ENCODE measurements at regions not wholly inside any gene's neighbourhood (a gene's known extent, or its start where the extent isn't known, plus 50 kb on each side); places are given as distances from the start of the nearest gene placed in this dataset.

DNA sequence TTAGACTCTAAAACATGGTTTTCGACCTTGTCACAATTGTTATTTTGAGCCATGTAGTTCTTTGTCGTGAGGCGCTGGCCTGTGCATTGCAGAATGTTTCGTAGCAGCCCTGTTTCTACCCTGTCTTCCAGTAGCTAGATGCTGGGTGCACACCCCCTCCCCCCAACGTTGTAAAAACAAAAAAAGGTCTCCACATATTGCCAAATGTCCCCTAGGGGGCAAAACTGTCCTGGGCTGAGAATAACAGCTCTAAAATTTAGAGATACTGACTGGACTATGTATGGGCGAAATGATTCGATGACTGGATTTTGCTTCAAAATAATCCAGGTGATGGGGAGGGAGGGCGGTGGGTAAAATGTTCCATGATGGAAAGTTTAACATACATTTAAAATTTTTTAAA lies 126.1 kb upstream of the FUT8 start:
- DNase-seq = no peak

DNA sequence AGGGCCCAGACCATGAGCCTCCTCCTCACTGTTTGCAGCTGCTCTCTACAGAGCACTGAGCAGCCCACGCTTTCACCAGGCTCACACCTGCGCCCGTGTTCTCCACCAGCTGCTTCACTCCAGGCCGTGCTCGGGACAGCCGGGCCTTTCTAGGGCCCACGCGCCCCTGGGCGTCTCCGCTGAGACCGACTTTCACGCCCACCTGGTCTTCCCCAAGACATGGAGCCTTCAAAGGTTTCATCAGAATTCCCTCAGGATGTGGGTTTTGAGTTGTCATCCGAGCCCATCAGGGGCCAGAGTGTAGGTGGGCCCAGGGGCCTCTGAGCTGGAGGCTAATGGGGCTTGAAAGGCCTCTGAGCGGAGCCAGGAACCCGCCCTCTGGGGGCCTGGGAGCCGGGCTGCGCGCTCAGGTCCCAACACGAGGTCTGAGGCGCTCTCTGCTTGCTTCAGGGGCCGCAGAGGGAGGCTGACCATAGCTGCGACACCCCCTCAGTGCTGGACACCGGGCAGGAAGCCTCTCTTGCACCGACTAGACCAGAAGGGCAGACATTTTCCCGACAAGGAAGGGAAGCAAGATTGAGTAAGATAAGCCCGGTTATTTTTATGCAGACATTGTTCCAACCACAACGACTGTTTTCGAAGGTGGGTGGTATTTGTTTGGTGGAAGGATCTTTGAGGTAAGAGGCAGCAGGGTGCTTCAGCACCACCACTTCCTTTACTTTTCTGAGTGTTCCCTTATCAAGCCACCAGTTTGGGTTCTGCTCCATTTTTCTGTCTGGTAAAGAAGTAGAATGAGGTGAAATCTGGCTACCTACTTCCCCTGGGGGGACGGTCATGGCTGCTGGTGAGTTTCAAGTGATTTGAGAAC lies 125.0 kb upstream of the FUT8 start:
- no peak for DNase-seq

DNA sequence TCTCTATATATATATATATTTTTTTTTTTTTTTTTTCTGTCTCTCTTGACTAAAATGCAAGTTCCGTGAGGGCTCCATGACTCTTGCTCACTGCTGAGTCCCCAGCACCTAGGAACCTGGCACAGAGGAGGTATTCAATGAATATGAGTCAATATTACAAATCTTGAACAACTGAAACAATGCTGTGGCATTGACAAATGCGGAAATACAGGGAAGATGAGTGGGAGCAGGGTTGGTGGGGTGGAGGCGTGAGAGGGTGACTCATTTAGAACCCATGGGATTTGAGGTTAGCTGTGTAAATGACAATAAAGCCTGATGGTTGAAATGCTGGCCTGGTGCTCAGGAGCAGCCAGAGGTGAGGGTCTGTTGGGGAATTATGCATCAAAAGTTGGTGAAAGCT lies 121.7 kb upstream of the FUT8 start:
- no peak for DNase-seq

DNA sequence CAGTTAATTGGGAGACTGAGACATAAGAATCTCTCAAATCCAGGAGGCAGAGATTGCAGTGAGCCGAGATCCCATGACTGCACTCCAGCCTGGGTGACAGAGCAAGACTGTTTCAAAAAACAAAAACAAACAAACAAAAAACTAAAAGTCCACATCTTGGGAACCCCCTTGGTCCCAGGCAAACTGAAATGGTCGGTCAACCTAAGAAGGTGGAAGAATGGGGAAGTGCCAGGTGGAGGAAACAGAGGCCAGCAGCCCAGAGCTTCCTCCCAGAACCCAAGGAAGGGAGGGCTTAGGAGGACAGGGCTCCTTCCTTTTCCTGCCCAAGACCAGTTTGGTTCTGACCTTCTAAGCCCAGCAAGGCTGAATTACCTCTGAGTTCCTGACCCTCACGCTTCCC lies 121.0 kb upstream of the FUT8 start:
- DNase-seq = no peak

DNA sequence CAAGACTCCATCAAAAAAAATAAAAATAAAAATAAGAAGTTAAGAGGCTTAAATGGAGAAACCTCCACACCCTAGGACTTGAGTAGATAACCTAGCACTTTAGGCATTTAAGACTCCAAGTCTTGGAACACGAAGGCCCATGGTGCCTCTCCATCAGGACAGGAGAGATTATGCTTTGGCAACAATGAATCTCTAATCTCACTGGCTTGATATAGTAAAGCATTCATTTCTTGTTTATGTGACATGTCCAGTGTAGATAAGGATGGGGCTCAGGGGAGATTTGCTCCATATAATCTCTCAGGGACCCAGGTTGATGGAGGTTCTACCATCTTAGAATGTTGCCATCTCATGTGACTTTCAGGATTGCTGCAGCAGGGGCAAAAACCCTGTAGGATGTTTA lies 117.7 kb upstream of the FUT8 start:
- no peak for DNase-seq

DNA sequence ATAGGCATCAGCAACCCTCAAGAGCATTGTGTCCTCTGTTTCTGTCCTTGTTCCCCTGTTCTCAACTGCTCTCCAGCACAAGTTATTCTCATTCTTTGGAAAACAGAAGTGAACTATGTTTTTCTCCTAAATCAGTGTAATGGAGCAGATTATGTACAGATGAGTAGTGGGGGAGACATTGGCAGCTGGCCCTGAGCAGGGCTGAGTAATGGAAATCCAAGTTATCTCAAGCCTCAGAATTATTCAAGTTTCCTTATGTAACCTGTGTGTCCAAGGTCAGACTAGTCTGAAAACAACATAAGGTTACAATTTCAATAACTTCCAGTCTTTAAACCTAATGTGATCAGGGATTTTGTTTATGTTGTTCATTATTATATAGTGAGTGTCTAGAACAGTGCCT lies 116.1 kb upstream of the FUT8 start:
- no peak for DNase-seq

DNA sequence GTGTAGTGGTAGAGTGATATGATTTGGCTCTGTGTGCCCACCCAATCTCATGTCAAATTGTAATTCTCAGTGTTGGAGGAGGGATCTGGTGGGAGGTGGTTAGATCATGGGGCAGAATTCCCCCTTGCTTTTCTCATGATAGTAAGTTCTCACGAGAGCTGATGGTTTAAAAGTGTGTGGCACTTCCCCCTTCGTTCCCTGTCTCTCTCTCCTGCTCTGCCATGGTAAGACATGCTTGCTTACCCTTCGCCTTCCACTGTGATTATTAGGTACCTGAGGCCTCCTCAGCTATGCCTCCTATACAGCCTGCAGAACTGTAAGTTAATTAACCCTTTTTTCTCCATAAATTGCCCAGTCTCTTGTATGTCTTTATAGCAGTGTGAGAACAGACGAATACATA lies 115.7 kb upstream of the FUT8 start:
- DNase-seq = no peak

DNA sequence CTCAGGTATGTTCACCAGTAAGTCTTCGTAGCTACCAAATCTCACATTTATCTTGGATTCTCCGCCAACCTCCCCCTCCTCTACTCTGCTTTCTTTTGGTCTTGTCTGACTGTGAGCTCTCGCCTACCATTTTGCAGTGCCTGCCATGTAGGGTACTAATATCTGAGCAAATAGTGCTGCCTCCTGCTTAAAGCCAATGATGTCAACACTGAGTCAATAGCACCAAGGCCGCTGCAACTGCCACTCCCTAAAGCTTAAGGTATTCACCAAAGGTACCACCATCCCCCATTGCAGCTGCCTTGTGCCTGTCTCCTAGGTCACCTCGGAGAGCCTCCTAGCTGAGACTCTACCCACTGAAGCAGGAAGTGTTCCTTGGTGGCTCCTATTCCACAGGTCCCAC lies 114.8 kb upstream of the FUT8 start:
- no peak for DNase-seq

DNA sequence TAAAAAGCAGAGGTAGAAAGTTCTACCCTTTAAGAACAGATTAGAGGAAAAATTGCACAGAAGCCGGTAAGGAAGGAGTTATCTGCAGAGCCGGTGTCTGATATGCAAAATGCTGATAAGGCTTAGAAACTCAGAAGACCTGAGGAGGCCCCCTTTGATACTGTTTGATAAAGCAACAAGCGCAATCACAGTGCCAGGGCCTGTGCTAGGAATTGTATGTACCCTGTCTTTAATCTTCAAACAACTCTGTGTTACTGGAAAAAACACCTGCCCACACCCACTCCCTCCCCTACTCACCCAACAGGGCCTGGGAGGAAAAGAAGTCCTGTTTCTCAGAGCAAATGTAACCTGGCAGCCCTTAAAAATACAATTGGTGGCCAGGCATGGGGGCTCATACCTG lies 112.7 kb upstream of the FUT8 start:
- no peak for DNase-seq

DNA sequence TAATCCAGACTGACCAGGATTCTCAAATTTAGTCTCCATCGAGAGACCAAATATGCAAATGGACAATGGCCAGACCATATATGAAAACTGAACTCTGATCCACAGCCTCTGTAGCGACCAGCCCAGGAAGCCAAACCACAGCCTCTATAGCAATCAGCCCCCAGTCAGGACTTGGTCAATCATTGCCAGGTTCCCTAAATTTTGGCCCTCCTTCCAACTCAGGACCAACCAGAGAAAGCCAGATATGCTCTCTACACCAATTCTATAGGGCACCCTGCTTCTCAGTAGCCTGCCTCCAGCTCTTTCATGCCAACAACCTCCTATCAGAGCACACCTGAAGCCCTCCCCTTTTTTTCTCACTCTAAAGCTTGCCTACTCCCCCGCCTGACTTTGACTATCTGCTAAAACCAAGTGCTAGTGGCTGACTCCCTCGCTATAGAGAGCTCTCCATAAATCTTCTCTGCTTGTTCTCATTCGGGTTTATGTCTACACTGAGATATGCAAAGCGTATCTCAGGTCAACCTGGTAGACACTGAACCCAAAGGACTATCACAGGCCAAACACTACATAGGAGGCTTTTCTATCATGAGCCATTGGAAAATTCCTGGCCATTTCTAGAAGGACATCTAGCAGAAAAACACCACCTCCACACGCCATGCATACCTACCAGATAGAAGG lies 110.5 kb upstream of the FUT8 start:
- DNase-seq = no peak

DNA sequence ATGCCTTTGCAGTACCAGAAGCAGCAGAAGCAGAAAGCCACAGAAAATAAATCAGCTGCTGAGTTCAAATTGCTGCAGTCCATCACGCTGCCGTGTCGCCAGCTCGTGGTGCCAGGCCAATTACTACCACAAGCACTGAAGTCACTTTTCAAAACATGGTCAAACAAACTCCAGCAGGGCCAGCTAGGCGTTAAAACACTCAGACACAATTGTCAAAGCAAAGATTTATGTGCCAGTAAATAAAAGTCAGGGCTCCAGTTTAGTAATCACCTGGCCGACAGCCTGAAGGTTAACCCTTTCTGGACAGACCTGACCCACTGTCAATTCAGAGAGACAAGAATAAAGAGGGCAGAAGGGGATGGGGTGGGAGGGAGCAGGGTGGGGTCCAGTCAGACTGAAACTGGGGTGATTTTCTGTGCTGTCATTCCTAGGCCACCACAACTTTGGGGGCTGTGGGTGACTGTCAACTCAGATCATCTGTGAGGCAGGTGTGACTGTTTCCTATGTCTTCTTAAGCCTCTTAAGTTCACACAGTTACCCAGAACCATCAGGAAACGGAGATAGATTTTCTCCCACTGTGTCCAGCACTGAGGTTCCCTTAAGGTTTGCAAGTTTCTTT lies 109.8 kb upstream of the FUT8 start:
- peak; percentile 28 for DNase-seq

DNA sequence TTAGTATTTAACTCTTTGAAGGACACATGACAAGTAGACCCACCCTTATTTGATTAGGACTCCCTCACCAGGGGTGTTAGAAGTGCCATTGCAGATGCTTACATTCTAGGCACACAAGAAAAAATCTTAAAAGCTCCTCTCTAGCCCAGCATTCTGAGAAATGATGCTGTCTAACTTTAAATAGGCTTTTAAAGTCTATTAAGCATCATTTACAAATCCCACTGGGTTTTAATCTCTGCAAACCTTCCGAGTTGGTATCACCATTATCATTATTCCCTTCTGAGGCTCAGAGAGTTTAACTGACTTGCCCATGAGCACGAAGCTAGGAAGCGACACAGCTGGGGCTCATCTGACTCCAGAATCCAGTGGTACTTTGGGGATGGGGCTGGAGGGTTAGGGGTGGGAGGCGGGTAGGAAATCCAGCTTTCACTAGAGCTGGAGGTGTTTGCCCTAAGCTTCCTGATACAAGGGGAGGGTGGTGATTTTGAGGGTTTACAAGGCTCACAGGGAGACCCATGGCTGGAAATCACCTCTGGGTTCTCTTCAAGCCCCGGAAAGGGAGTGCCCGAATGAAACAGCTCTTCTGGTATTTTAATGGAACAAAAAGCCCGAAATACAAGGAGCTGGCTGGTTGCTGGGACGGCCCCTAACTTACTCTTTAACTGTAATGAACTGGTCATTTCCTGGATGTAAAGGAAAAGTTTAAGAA lies 109.2 kb upstream of the FUT8 start:
- DNase-seq = no peak

DNA sequence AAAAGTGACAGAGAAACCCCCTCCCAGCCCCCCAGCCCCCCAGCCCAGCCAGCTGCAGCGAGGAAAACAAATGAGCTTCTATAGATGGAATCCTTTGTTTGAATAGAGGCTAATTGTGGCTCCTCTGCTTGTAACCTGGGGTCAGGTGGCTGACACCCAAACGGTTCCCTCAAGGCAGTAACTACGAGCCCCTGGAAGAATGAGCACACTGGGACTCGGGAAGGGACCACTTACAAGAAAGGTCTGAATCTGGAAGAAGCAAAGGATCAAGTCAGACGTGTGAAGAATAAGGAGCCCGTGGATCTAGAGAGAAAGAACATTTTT lies 108.7 kb upstream of the FUT8 start:
- no peak for DNase-seq

DNA sequence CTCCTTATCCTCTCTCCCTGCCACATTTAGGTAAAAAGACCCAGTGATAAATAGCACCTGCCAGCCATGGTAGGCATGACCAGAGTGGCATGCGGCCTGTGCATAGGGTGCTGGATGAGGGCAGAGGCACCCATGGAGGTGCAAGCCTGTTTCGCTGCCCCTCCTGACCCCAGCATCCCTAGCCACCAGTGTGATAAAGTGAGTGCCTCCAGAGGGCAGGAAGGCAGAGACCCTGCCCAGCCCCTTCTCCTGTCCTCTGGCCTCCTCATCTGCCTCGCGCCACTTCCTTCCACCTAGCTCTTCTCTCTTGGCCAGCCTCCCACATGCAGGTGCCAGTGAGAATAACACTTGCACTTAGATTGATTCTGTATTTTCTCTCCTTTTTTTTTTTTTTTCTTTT lies 108.3 kb upstream of the FUT8 start:
- no peak for DNase-seq

DNA sequence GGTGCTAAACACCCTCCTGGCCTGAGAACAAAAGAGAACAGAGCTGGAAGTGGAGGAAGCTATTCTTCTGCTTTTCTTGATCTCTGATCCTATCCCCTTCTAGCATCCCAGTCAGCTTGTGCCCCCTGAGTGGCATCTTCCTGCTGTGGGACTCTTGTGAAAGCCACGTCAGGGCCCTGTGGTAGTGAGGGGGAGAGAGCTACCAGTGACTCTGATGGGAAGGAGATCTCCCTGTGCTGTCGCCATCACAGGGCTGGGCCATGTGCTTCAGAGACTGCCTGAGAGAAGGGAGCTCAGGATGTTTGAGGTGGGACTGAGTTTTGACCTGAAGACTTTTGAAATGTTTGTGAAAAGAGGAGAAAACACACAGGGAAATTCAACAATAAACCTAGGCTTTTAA lies 107.6 kb upstream of the FUT8 start:
- DNase-seq = no peak

DNA sequence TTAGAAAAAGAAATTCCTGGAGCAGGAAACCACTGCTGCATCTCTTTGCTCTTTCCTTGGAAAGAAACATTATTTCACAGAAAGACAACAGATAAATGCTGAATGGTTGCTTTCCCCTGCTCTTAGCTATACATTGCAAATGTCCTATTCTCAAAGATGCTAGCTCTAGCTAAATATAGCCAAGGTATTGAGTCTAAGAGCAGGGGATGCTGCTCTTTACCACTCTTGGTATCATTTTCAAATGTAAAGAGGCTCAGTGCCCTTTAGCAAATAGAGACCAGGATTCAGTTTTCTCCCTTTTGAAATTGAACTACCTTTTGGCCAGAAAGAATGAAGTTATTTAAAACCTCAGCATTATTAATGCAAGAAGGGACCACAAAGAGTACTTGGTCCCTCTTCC lies 104.0 kb upstream of the FUT8 start:
- DNase-seq = no peak

DNA sequence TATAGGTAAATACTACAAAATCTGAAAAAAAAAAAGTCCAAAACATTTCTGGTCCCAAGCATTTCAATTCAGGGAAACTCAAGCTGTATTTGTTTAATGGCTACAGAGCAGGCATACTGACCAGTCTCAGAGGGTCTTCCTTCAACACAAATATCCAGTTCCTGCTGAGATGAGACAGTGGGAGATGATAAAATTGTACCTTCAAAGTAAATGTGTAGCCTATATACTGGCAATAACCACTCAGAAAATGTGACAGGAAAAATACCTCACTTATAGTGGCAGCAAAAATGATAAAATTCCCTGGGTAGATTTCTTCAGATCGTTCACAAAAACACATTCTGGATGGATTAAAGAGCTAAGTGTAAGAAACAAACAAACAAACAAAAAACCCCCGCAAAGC lies 102.0 kb upstream of the FUT8 start:
- DNase-seq = no peak

DNA sequence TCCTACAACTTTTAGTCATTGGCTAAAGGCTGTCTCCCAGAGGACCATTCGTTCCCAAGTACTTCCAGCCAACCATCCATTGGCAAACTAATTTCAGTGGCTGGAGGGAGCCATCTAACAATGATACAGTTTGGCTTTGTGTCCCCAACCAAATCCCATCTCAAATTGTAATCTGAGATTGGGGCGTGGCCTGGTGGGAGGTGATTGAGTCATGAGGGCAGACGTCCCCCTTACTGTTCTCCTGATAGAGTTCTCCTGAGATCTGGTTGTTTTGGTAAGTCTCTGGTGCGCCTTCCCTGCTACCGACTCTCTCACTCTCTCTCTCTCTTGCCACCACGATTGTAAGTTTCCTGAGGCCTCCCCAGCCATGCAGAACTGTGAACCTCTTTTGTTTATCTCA lies 99.7 kb upstream of the FUT8 start:
- DNase-seq = no peak

DNA sequence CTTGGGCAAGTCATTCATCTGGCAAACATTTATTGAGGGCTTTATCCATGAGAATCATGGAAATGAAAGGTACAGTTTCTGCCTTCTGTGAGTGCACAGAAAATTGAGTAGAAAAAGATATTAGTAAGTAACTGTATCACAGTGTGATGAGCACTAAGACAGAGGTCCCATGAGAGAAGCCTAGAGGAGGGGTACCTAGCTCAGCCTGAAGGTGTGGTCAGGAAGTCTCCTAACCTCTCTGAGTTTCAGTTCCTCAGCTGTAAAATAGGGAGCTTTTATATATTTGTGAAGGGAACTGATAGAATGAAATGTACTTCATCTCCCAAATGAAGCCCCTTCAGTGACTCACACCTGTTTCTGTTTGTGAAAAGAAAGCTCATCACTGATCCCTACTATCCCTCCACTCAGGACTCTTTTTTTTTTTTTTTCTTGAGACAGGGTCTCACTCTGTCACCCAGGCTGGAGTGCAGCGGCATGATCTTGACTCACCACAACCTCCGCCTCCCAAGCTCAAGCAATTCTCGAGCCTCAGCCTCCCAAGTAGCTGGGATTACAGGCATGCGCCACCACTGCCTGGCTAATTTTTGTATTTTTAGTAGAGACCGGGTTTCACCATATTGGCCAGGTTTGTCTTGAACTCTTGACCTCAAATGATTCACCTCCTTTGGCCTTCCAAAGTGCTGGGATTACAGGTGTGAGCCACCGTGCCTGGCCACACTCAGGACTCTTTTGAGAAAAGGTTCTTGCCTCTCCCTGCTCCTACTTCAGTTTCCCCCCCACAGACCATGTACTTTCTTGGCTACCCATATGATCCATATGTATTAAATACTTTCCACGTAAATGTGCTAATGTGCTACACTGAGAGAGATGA lies 93.7 kb upstream of the FUT8 start:
- no peak for DNase-seq

DNA sequence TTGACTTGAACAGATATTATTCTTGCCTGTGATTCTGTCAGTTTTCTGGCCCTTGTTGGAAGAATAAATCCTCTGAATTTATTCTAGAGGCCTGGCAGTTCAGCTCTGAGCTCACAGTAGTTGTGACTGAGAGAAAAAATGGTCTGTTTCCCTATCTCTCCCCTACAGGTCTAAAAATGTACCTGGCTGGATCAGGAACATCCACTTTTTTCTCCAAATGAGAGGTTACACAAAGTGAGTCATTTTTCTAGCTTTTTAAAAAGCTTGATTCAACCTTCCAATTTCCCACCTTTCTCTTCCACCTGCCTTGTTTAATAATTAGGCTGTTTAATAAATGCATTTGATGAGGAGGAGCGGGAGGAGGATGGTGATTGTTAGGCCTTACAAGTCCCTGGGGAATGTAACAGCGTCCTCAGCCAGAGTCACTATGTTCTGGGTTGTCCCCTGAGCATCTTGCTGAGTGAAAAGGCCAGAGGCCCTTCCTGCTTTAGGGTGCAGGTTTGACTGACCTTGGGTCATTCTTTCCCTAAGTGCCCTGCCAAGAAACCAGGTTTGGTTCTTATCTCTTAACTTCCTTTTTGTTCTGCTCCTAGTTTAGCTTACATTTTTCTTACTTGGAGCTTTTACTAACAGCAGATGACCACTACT lies 91.7 kb upstream of the FUT8 start:
- no peak for DNase-seq

DNA sequence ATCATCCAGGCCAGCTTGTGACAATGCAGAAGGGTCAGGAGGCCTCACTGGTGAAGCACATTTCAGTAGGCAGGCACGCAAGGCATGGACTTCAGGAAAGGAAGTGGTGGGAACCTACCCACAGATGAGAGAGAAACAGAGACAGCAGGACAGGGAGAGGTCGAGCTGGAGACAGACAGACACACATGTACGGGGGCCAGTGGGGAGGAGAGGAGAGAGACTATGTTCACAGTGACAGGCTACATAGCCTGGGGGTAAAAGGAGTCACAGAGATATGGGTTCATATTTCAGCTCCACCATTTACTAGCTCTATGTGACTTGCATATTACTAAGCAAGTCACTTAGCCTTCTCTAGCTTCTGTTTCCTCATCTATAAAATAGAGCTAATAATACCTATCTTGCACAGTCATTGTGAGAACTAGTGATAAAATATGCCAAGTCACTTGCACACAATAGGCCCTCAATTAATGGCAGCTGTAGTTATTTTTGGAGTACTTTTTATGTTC lies 91.1 kb upstream of the FUT8 start:
- DNase-seq = no peak

DNA sequence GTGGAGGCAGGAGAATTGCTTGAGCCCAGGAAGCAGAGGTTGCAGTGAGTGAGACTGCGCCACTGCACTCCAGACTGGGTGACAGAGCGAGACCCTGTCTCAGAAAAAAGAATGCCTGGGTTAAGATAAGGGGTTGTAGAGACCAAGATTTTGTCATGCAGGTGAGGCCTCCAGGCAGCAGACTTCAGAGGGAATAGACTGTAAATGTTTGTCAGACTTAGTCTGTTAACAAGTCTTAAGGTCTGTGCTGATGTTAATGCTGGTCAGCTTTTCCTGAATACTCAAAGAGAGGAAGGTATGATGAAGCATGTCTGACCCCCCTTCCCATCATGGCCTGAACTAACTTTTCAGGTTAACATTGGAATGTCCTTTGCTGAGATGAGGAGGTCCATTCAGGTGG lies 83.0 kb upstream of the FUT8 start:
- no peak for DNase-seq

Data from NCI-H187 treated with DMSO at 0.1 percent for 48 hours (cell line).